ENCODE measurements at regions not wholly inside any gene's neighbourhood (a gene's known extent, or its start where the extent isn't known, plus 50 kb on each side); places are given as distances from the start of the nearest gene placed in this dataset.

GRCh38 chr2:103103678-103104077, 341.8 kb downstream of the TMEM182 start:
- DNase-seq: no peak

GRCh38 chr2:103119352-103119751, 357.5 kb downstream of the TMEM182 start:
- no peak for DNase-seq

GRCh38 chr2:103121106-103121505, 359.3 kb downstream of the TMEM182 start:
- DNase-seq: no peak

- DNase-seq: no peak
Measured at GRCh38 chr2:103123516-103123915, 361.7 kb downstream of the TMEM182 start.

GRCh38 chr2:103130857-103131256, 369.0 kb downstream of the TMEM182 start:
- DNase-seq: no peak

DNA sequence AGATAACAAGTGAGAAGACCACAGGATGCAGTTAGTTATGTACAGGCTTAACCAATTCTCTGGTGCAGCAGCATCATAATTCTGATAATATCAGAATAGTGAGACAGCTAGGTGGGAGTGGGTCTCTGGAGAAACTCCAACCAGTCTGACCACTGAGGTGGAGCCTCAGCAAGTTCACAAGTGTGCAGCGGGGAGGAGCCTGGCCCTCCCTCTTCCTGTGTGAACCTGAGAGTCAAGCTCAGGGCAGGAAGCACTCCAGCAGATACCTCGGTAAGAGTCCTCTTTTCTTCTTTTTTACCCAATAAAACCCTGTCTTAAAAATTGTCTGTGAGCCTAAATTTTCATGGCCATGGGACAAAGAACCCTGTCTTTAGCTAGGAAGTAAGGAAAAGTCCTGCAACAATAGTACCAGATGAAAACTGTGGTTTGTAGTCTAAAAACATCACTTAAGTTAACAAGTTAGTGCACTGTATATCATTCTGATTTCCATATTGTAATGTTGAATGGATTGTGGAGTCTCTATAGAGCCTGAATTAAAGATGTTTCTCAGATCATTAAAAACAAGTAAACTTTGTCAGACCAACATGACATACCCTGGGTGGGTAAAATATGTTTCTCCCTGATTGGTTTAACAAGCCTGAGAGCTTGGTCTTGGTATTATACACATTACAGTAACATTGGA, 370.8 kb downstream of the TMEM182 start:
- DNase-seq: no peak

- DNase-seq: no peak
Measured at GRCh38 chr2:103135679-103136078, 373.8 kb downstream of the TMEM182 start.

DNA sequence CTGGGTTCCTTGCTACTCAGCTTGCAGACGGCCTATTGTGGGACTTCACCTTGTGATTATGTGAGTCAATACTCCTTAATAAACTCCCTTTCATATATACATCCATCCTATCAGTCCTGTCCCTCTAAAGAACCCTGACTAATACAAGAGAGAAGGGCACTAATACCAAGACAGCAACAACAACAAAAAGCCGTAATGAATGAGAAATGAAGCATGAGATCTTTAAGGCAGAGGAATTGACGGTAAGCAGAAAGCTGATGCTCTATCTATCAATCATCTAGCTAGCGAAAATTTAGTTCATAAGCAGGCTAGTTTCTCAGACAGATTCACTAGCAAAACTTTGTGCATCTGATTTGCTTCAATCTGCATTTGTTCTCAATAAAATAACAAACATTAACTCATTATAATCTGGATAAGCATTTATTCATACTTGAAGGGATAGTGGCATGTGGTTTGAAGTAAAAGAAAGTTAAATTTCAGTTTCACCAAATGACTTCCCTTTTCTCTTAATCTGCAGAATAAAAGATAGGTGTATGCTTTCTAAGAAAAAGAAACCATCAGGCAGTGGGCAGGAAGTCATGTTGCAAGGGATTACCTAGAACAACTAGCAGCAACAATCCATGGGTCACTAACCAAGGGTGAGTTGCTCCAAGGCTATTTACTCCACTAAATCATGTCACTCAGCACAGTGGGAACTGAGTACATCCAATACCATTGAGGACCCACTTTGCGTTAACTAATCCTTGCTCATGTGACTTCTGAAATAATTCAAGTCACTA, 376.5 kb downstream of the TMEM182 start:
- no peak for DNase-seq

DNA sequence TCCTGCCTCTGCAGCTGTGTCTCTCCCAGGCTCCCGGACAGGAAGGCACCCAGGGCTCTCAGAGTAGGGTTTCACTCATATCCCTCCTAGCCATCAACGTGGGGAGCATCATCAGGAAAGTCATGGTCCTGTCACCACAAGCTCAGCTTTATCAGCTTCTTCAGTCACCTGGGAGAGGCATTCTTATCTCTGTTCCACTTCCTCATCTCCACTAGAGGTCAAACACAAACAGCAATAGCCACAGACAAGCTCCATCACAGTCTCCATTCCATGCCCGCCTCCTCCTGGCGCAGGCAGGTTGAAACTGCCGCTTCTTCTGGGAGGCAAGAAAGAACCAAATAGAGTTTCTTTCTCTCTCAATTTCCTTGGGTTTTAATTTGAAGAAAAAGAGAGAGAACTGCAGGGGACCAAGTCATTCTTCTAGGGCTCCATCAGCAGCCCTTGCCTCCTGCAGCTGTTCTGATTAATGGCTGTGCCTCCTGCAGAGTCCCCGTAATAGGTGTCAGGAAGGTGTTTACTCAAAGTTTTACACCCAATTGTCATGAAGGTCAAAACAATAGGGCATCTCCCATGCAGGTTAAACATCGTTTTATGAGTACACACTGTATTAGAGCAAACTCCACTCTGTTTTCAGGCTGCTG, 377.9 kb downstream of the TMEM182 start:
- DNase-seq: no peak

DNA sequence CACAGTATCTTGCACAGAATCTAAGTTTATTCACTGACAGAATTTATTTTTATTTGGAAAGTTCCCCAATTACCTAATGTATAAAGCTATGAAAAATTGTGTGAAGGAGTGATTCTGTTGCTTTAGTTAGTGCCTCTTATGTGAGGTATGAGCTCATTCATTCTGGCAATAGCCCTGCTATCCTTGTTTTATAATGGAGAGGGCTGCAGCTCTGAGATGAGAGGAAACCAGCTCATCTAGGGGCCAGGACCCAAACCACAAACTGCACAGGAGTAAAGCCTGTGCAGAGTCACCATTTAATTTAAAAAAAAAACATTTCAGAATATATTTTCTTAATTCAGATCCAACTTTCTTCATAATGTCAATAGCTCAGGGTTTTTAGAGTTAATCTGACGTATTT, 383.0 kb downstream of the TMEM182 start:
- no peak for DNase-seq

DNA sequence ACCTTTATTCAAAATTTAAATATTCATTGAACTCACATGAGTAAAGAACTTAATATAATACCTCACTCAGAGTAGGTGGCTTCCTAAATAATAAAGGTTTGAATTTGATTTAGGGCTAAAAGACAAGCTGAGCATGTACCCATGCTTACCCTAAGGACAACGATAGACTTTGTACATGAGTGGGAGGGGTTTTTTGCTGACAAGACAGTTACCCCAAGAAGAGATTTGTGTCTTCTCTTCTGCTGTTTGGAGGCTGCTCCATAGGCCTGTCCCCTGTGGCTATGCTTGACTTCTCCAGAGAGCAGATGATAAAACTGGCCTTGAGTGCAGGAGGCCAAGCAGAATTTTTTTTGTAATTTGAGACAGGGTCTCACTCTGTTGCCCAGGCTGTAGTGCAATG, 383.9 kb downstream of the TMEM182 start:
- no peak for DNase-seq

DNA sequence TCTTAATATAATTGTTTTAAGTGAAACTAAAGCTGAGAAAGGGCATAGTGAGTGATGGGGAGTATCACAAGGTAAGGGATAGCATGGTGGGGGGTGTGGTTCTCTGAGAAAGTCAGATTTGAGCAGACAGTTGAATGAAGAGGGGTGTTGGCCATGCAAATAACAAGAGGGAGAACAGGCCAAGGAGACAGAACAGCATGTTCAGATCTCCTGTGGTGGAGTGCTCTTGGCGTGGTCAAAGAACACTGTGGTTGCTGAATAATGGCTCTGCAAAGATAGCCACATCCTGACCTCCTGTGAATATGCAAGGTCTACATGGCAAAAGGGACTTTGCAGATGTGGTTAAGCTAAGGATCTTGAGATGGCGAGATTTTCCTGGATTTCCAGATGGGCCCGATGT, 389.2 kb downstream of the TMEM182 start:
- DNase-seq: no peak

- no peak for DNase-seq
Measured at GRCh38 chr2:103152556-103152955, 390.7 kb downstream of the TMEM182 start.

GRCh38 chr2:103153580-103154284, 391.9 kb downstream of the TMEM182 start:
- no peak for DNase-seq

- no peak for DNase-seq
Measured at GRCh38 chr2:103155308-103155707, 393.5 kb downstream of the TMEM182 start.

DNA sequence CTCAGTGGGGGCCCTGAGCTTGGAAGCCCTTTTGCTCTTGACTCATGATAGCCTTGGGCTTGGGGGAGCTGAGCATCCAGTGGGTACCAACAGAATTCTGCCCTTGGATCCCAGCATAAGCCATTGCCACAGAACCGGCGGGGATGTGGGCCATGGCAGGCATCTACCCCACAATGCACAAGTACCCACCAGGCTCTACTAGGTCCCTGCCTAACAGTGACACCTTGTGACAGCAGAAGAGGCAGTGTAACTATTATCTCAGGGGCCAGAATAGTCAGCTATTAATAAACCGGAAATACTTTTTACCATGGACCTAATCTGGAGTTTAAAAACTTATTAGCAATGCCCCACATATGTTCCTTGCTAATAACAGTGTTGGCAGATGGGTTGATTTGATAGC, 397.2 kb downstream of the TMEM182 start:
- no peak for DNase-seq

DNA sequence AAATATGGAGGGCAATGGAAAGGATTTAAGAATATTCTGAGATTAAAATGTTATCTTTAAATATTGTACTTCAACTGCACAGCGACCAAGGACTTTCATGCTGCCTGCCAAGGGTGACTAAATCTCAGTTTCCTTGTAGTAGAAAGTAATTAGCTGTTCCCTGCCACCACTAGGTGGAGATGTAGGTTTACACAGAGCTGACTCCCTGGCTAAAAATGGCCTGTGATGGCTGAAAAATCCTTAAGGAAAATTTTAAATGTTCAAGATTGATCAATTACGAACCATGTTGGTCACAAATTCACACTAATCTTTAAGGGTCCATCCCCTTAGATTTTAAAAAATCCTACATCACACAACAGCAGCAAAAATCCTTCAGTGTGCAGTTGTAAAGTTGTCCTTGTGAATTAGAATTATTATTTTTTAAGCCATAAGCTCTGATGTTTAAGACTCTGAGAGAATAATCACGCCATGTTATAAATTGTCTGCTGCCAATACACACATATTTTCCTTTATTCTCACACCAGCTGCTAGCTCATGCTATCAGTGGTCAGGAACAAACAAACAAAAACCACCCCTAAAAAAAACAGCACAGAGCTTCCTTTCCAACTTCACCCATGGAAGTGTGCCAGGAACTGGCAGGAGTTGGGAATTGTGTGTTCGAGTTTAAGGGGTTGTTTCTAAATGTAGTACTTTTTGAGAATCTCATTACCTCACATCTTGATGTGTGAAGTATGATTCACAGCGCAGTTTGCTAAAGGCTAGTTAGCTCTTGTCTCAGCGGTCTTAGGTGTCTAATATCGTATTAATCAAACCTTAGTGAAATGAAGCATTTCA, 399.8 kb downstream of the TMEM182 start:
- DNase-seq: peak; percentile 7

GRCh38 chr2:103164748-103165147, 402.9 kb downstream of the TMEM182 start:
- DNase-seq: no peak

GRCh38 chr2:103165836-103166235, 404.0 kb downstream of the TMEM182 start:
- no peak for DNase-seq

DNA sequence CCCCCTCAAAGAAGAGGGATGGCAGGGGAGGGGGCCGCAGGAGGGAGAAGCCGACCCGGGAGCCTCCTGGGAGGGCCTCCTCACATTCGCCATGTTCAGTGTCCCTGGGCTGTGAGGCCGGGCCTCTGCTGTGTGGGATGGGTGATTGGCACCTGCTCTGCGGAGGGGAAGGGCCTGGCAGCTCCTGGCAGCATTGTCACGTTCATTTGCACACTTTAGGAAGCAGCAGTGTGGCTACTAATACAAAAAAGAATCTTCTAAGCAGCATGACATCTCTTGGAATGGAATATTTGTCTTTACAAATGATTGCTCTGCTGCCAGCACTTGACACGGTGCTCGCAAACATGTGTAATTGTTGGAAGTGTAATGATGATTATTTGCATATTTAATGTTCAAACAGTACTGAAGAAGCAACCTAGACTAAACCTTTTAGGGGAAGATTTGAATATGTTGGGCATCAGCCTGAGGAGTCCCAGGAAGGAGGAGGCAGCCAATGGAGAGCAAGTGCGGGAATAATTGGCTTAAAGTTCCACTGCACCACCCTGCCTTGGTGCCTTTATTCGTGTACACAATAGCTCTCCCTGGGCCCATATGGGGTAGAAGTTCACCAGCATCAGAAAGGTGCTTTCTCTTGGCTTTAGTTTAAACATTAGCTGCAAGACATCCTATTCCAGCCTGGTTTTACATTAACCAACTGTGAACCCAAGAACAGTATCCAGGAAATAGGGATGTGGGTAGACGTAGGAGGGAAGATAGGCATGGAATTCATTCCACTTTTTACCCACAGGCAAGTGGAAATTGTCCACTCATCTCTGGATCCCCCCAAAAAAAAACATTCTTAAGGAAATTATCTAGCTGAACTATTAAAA, 404.9 kb downstream of the TMEM182 start:
- DNase-seq: no peak

DNA sequence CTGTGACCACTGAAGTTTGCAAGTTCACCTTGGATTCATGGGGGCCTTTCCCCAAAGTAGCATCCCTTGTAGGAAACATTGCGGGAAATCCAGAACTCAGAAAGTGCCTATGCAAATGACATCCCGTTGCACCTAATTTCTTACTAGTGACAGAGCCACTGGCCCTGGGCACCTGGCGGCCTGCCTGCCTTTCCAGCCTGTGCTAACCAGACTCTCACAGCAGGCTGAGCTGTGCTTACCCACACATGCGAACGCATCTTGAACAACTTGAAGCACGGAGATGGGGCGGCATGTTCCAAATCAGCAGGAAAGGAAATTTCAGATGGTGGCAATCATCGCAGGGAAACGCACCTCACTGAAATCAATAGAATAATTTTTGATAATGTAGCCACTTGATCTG, 405.8 kb downstream of the TMEM182 start:
- no peak for DNase-seq

DNA sequence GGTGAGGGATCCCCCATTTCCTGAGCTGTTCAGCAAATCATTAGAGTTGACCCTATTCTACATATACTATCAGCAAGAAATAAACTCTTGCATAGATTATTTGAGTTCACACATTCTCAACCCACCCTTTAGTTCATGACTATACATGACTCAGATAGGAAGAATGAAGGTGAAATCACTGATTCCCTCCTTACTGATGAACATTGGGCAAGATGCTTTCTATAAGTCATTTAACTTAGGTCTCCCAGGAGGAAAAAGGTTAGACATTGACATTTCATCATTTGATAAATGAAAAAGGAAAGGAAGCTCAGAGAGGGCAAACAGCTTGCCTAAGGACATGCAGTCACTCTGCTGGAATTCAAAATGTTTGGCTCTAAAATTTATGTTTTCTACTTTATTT, 408.0 kb downstream of the TMEM182 start:
- no peak for DNase-seq

Data from SHP77 treated with DMSO at 0.1 percent for 48 hours (cell line).